ENCODE measurements at regions not wholly inside any gene's neighbourhood (a gene's known extent, or its start where the extent isn't known, plus 50 kb on each side); places are given as distances from the start of the nearest gene placed in this dataset.
A peak's percentile ranks its signal among the peaks of the same experiment; 100 is the strongest.
"Not testable (repeated sequence)": the region's sequence is repeated elsewhere in the genome, so short reads cannot be mapped to it uniquely, and the experiment has no call there.

DNA sequence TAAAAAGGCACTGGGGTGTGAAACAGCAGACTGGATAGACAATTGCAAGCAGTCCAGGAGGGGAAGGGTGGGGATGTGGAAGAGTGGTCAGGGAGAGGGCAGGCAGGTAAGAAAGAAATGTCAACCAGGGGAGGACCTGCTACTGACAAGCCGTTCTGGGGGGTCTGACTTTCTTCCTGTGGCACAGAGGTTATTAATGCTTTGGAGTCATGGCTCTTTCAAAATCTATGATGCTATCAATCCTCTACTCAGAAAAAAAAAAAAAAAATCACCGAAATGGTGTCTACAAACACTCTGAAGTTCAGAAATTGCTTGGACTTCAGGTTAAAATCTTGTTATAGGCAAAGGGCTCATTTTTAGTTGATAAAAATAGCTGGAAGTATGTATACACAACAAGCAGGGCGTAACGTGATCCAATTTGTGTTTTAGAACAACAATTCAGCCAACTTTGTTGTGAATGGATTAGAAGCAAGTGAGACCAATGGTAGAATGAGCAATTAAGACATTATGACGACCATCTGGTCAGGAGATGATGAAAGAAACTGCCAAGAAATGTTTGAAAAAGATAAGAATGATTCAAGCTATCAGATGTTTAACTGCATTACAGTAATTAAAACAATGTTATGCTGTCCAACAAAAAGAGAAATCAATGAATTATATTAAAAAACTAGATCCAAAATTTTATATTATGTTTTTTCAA is 255.2 kb downstream of the DEPDC1B start:
- no peak for DNase-seq (ENCODE audit: low spot score)

- no peak for DNase-seq (ENCODE audit: low spot score)
These were observed 260.4 kb downstream of the DEPDC1B start for GRCh38 chr5:60439552-60439951.

- DNase-seq (ENCODE audit: low spot score) = no peak
These were observed 262.7 kb downstream of the DEPDC1B start for GRCh38 chr5:60437308-60437707.

DNA sequence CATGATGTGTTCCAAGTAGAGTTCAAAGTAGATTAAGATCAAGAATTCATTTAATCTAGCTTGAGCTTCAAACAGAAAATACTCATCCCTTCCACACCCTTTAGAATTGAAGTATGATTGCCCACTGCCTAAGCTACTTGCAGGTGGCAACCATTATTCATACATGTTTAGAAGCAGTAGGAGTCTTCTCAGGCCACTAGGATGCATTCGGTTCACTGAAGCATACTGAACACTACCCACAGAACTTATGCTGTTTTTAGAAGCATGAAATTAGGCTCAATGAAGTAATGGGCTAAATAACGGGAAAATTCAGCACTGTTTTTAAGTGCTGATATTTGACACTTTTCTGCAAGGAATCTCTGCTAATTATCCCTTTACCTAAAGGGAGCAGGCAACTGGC is 263.4 kb downstream of the DEPDC1B start:
- no peak for DNase-seq (ENCODE audit: low spot score)

DNA sequence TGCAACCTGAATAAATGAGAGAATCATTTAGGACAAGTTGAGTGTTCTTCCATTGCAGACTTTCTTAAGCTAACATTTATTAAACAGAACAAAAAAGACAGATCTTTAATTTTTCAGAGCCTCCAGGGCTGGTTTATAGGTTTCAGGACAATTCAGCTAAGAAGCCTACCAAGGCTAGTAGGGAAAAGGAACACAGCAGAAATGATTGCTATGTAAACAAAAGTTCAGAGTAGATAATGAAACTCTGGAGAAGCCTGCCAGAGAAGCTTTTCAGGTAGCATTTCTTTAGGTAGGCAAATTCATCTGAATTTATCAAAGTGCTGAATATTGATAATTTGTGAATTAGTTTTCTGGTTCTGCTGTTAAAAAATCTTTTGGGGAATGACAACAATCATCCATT is 264.2 kb downstream of the DEPDC1B start:
- DNase-seq (ENCODE audit: low spot score) = no peak

DNA sequence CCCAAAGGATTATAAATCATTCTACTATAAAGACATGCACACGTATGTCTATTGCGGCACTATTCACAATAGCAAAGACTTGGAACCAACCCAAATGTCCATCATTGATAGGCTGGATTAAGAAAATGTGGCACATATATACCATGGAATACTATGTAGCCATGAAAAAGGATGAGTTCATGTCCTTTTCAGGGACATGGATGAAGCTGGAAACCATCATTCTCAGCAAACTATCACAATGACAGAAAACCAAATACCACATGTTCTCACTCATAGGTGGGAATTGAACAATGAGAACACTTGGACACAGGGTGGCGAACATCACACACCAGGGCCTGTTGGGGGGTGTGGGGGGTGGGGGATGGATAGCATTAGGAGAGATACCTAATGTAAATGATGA is 273.8 kb downstream of the DEPDC1B start:
- not testable (repeated sequence) for DNase-seq (ENCODE audit: low spot score)

- DNase-seq (ENCODE audit: low spot score) = not testable (repeated sequence)
These were observed 279.2 kb downstream of the DEPDC1B start for GRCh38 chr5:60420773-60421172.

- DNase-seq (ENCODE audit: low spot score) = no peak
These were observed 282.3 kb downstream of the DEPDC1B start for GRCh38 chr5:60417500-60418181.

- no peak for DNase-seq (ENCODE audit: low spot score)
These were observed 284.5 kb downstream of the DEPDC1B start for GRCh38 chr5:60415443-60415842.

GRCh38 chr5:60410427-60410826 is 289.5 kb downstream of the DEPDC1B start:
- DNase-seq (ENCODE audit: low spot score) = no peak

DNA sequence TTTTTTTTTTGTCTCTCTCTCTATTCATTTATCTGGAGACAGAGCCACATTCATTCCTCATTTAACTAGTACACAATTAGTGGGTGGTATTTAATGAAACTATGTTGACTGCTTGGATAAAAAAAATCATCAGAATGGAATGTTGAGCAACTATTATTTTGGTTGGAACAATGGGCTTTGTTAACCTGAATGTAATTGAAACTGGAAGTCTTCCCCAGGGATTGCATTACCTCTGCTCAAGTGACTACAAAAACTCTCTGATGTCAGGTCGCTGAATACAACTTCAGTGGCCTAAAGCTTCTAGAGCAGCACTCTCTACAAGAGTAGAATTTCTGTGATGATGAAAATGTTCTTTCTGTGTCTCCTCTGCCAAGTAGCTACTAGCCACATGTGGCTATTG is 295.8 kb downstream of the DEPDC1B start:
- DNase-seq (ENCODE audit: low spot score) = no peak

DNA sequence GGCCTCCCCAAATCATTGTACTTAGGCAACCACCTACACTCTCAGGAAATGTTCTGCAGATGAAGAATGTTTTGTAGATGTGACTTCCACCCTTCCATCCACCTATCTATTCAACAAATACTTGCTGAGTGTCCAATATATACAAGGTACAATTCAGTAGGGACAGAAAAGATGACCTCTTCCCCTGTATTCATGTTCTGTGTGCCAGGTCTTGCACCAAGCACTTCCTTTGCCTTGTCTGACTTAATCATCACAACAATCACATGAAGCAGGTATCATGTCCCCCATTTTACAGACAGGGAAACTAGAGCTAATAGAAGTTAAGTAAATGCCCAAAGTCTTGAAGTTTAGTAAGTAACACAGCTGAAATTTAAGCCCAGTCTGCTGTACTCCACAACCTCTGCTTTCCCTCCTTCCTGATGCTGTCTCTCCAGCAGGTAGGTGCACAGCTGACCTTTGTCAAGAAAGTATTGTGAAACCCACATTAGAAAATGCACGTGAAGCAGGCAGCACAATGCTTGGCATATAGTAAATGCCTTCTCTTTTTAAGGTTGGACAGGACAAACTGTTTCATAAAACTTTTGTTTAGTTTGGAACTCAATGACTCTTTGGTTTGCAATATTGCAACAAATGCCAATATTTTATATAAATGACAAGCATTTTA is 296.5 kb downstream of the DEPDC1B start:
- no peak for DNase-seq (ENCODE audit: low spot score)

GRCh38 chr5:60402161-60402785 is 297.7 kb downstream of the DEPDC1B start:
- no peak for DNase-seq (ENCODE audit: low spot score)

DNA sequence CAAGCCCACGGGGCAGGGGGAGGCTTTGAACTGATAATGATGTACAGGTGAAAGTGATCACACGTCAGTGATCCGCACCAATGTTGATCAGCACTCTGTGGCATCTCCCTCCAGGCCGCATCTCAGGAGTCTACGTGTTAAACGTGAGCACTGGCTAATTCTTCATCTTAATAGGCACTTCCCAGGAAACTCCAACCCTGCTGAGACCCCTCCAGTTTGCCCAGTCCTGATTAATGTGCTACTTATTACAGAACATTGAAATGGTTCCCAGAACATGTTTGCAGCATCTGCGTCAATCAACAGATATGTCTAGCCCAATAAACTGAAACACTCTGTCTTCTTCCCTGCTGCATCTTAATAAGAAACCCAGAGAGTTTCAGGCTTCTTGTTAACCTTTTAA is 298.4 kb downstream of the DEPDC1B start:
- no peak for DNase-seq (ENCODE audit: low spot score)

DNA sequence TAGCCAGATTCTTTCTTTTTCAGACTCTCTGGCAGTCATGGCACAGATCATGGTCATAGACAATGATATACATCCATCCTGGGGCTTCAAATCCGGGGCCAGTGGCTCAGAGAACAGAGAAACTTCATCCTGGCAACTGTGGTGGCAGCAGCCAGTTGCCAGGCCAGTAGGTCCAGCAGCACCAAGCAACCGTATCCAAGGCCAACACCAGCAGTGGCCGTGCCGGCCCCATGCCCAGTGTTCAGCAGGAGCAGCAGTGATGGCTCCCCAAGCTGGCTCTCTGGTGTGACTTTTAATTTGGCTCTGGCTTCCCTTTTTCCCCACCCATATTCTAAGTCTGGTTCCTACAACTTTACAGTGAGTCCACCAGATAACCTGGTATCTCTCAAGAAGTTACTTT is 300.5 kb downstream of the DEPDC1B start:
- DNase-seq (ENCODE audit: low spot score) = no peak

DNA sequence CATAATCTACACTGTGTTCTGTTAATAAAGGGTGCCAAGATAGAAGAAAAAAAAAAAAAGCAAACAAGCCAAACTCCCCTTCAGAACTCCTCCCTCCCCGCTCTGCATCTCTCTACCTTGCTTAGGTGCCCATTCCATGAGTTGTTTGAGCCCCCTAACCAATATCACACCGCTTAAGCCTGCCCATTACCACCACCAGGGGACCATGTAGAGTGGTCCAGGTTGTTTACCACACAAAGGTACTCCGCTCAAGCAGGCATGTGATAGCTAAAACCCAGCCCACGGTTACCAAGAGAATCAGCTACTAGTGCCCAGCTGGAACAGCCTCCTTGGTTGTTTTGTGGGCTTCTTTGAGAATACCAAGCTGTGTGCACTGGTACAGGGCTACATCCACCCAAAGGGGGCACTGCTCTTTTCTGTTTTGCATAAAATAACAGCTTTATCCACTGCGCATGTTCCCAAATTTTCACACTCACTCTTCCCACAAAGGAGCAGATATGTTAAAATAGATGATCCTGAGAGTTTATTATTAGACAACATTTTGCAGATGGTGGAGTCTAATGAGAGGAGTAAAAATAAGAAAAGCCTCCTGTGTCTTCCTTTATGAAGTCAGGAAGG is 304.1 kb downstream of the DEPDC1B start:
- DNase-seq (ENCODE audit: low spot score) = no peak

- DNase-seq (ENCODE audit: low spot score) = no peak
These were observed 312.9 kb downstream of the DEPDC1B start for GRCh38 chr5:60387051-60387440.

GRCh38 chr5:60386436-60387050 is 313.4 kb downstream of the DEPDC1B start:
- no peak for DNase-seq (ENCODE audit: low spot score)

DNA sequence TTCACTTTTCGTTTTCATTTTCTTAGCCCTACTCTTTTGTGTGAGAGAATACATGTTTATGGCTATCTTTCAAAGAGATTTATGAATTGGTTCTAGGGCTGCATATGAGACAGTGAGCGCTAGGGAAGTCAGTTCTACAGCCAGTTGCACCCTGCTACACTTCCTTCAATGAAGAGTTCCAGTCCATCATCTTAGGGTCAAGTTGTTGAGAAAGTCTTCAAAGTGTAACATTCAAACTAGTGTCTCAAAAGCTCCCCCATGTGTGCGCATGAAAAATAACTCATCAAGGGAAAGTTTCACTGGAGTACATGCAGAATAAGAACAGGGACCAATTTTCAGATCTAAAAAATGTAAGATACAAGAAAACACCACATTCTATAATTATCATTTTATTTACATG is 317.2 kb downstream of the DEPDC1B start:
- peak; percentile 42 for DNase-seq (ENCODE audit: low spot score)

- no peak for DNase-seq (ENCODE audit: low spot score)
These were observed 320.1 kb downstream of the DEPDC1B start for GRCh38 chr5:60379907-60380306.

- peak; percentile 14 for DNase-seq (ENCODE audit: low spot score)
These were observed 322.1 kb downstream of the DEPDC1B start for GRCh38 chr5:60377826-60378225.

GRCh38 chr5:60376860-60377259 is 323.1 kb downstream of the DEPDC1B start:
- DNase-seq (ENCODE audit: low spot score) = no peak

Data from AG08395 (cell line).